Common myeloid progenitor, CD34-positive (primary cell): ENCODE measurements at regions not wholly inside any gene's neighbourhood (a gene's known extent, or its start where the extent isn't known, plus 50 kb on each side); places are given as distances from the start of the nearest gene placed in this dataset.

Source experiments
- CTCF ChIA-PET: fragments of 350-600 bp; sonication (Branson Sonifier 250); formaldehyde crosslinking; loops from one replicate; lab custom pipeline; 2021; ENCODE audit warnings: antibody characterized with exemption; lab: Charles Lee
- POLR2A ChIA-PET: fragments of 350-600 bp; sonication (Branson Sonifier 250); formaldehyde crosslinking; loops from one replicate; lab custom pipeline; 2021; ENCODE audit warnings: antibody characterized with exemption; lab: Charles Lee
- DNase-seq, 3 donors: peaks; one replicate each; pipeline versions ENCODE4 v3.0.0 to v3.0.0-alpha.2; 2013
- H3K27ac ChIP-seq, 2 experiments: 1 replicate in 1 of 2; 2 replicates in 1 of 2; pipeline ENCODE4 v1.7.0; 2013; ENCODE audit warnings: inconsistent platforms in 2 of 2, low read length in 2 of 2, mild to moderate bottlenecking in 2 of 2, low read depth in 1 of 2, moderate library complexity in 1 of 2; ENCODE audit not compliant: severe bottlenecking in 2 of 2, insufficient read depth in 1 of 2, poor library complexity in 1 of 2
- H3K27me3 ChIP-seq, 5 experiments: replicated peaks in 2 of 5; 1 replicate in 3 of 5; 2 replicates in 2 of 5; pipeline versions ENCODE4 v1.6.1 to v1.7.0; 2013; ENCODE audit warnings: low read length in 4 of 5, mild to moderate bottlenecking in 2 of 5, moderate library complexity in 2 of 5, inconsistent platforms in 1 of 5; ENCODE audit not compliant: insufficient read depth in 5 of 5, control insufficient read depth in 4 of 5
- H3K36me3 ChIP-seq, 4 experiments: 1 replicate in 2 of 4; 2 replicates in 2 of 4; pipeline versions ENCODE4 v1.6.1 to v1.7.0; 2013; ENCODE audit warnings: low read length in 3 of 4, control low read depth in 1 of 4, mild to moderate bottlenecking in 1 of 4; ENCODE audit not compliant: control insufficient read depth in 4 of 4, insufficient read depth in 4 of 4
- H3K4me1 ChIP-seq, 4 experiments: 1 replicate in 3 of 4; 2 replicates in 1 of 4; pipeline versions ENCODE4 v1.6.1 to v1.7.1; 2013; ENCODE audit warnings: low read length in 3 of 4, mild to moderate bottlenecking in 3 of 4, control low read depth in 1 of 4, inconsistent platforms in 1 of 4, moderate library complexity in 1 of 4; ENCODE audit not compliant: control insufficient read depth in 4 of 4, insufficient read depth in 4 of 4; ENCODE audit errors: control extremely low read depth in 1 of 4
- H3K4me3 ChIP-seq, 7 experiments: 1 replicate in 4 of 7; 2 replicates in 3 of 7; pipeline versions ENCODE4 v1.5.1 to v1.7.0; 2013; ENCODE audit warnings: mild to moderate bottlenecking in 7 of 7, low read length in 6 of 7, moderate library complexity in 6 of 7, inconsistent platforms in 2 of 7, low read depth in 2 of 7, control low read depth in 1 of 7; ENCODE audit not compliant: insufficient read depth in 4 of 7, control insufficient read depth in 1 of 7; ENCODE audit errors: extremely low read depth in 1 of 7
- H3K9me3 ChIP-seq, 5 experiments: 1 replicate in 4 of 5; 2 replicates in 1 of 5; pipeline versions ENCODE4 v1.6.1 to v1.7.1; 2013; ENCODE audit warnings: low read length in 4 of 5, mild to moderate bottlenecking in 2 of 5, inconsistent platforms in 1 of 5, low read depth in 1 of 5, moderate library complexity in 1 of 5; ENCODE audit not compliant: control insufficient read depth in 4 of 5, insufficient read depth in 2 of 5; ENCODE audit errors: control extremely low read depth in 1 of 5
- WGBS: methylation state at CpG from one replicate; pipeline ENCODE4 v1.1.5; 2013; ENCODE audit not compliant: insufficient coverage; 5-methylcytosine and 5-hydroxymethylcytosine counted together

GRCh38 chr2:6417050-6417449 is 448.7 kb downstream of the CMPK2 start:
- Histone ChIP-seq H3K4me1 (no peaks in the 10 kb centered on the region), H3K27me3 (no peaks in the 10 kb centered on the region), H3K27ac (no peak overlapping the region), H3K4me3 (no peak overlapping the region), H3K9me3 (no peaks in the 10 kb centered on the region), H3K36me3 (no peaks in the 10 kb centered on the region)
- ChIA-PET POLR2A (no interaction called here), CTCF (interaction anchor here (1.1 kb wide), 1 partner anchor 14 kb away, joined by 3 read pairs; no protein-coding TSS in a partner anchor)
- DNase-seq: no peak
- 95% methylated on average over 6 of the region's 6 CpGs for WGBS

GRCh38 chr2:6418291-6418690 is 447.4 kb downstream of the CMPK2 start:
- no peaks in the 10 kb centered on the region for H3K36me3 ChIP-seq
- no peaks in the 10 kb centered on the region for H3K9me3 ChIP-seq
- no peak overlapping the region for H3K4me3 ChIP-seq
- no peaks in the 10 kb centered on the region for H3K27me3 ChIP-seq
- ChIA-PET POLR2A (no interaction called here), CTCF (no interaction called here)
- no peak overlapping the region for H3K27ac ChIP-seq
- DNase-seq: no peak
- H3K4me1 ChIP-seq: no peaks in the 10 kb centered on the region
- no CpG with 5 or more reads among the region's 1 CpG for WGBS

- no peak overlapping the region for H3K27ac ChIP-seq
- H3K4me3 ChIP-seq: no peak overlapping the region
- H3K27me3 ChIP-seq: no peaks in the 10 kb centered on the region
- H3K4me1 ChIP-seq: no peaks in the 10 kb centered on the region
- 82% methylated on average over 5 of the region's 12 CpGs for WGBS
- no peak for DNase-seq
- no peaks in the 10 kb centered on the region for H3K36me3 ChIP-seq
- CTCF ChIA-PET: no interaction called here
- no peaks in the 10 kb centered on the region for H3K9me3 ChIP-seq
- POLR2A ChIA-PET: no interaction called here
These were observed 444.5 kb downstream of the CMPK2 start for GRCh38 chr2:6421138-6421730.

GRCh38 chr2:6421888-6422287 is 443.8 kb downstream of the CMPK2 start:
- H3K27me3 ChIP-seq: no peaks in the 10 kb centered on the region
- POLR2A ChIA-PET: no interaction called here
- 95% methylated on average over 4 of the region's 4 CpGs for WGBS

GRCh38 chr2:6423157-6423556 is 442.6 kb downstream of the CMPK2 start:
- Histone ChIP-seq H3K4me1 (no peaks in the 10 kb centered on the region), H3K4me3 (no peak overlapping the region), H3K36me3 (no peaks in the 10 kb centered on the region), H3K27ac (no peak overlapping the region), H3K27me3 (no peaks in the 10 kb centered on the region), H3K9me3 (no peaks in the 10 kb centered on the region)
- CTCF ChIA-PET: no interaction called here
- WGBS: 83% methylated on average over 1 of the region's 1 CpG
- no peak for DNase-seq
- POLR2A ChIA-PET: no interaction called here

More at GRCh38 chr2:6421888-6422287, 443.8 kb downstream of the CMPK2 start:
- Histone ChIP-seq H3K27ac (no peak overlapping the region), H3K4me3 (no peak overlapping the region), H3K36me3 (no peaks in the 10 kb centered on the region), H3K4me1 (no peaks in the 10 kb centered on the region), H3K9me3 (no peaks in the 10 kb centered on the region)
- CTCF ChIA-PET: no interaction called here
- DNase-seq: no peak

- CTCF ChIA-PET: no interaction called here
- Histone ChIP-seq H3K9me3 (no peaks in the 10 kb centered on the region), H3K4me1 (no peaks in the 10 kb centered on the region), H3K4me3 (no peak overlapping the region), H3K27ac (no peak overlapping the region), H3K36me3 (no peaks in the 10 kb centered on the region), H3K27me3 (no peaks in the 10 kb centered on the region)
- DNase-seq: no peak
- WGBS: 88% methylated on average over 5 of the region's 6 CpGs
- POLR2A ChIA-PET: no interaction called here
These were observed 441.8 kb downstream of the CMPK2 start for GRCh38 chr2:6423944-6424343.

- H3K27me3 ChIP-seq: no peaks in the 10 kb centered on the region
- H3K27ac ChIP-seq: no peak overlapping the region
- H3K36me3 ChIP-seq: no peaks in the 10 kb centered on the region
- 83% methylated on average over 3 of the region's 3 CpGs for WGBS
- H3K9me3 ChIP-seq: no peaks in the 10 kb centered on the region
- ChIA-PET CTCF (no interaction called here), POLR2A (no interaction called here)
- DNase-seq: no peak
- no peaks in the 10 kb centered on the region for H3K4me1 ChIP-seq
- no peak overlapping the region for H3K4me3 ChIP-seq
These were observed 440.7 kb downstream of the CMPK2 start for GRCh38 chr2:6425032-6425431.
